ENCODE measurements at regions not wholly inside any gene's neighbourhood (a gene's known extent, or its start where the extent isn't known, plus 50 kb on each side); places are given as distances from the start of the nearest gene placed in this dataset.

GRCh38 chr4:184528713-184529112 is 54.4 kb upstream of the IRF2 start:
- no peak for DNase-seq (ENCODE audit: low spot score)

GRCh38 chr4:184528051-184528450 is 53.7 kb upstream of the IRF2 start:
- DNase-seq (ENCODE audit: low spot score) = no peak

GRCh38 chr4:184526228-184526627 is 51.9 kb upstream of the IRF2 start:
- no peak for DNase-seq (ENCODE audit: low spot score)
